K562 (cell line): ENCODE measurements at regions not wholly inside any gene's neighbourhood (a gene's known extent, or its start where the extent isn't known, plus 50 kb on each side); places are given as distances from the start of the nearest gene placed in this dataset.

ENCODE experiments used
- ATAC-seq: fragments of 200-7000 bp; cut with Tn5 transposase; 3 replicates; pipeline ENCODE4 v1.9.1; 2020; ENCODE audit warnings: moderate library complexity
- BruUV-seq: library from RNA; stranded (reverse); fragments of 400-500 nt; replicated peaks from 2 replicates; lab custom pipeline; 2021; lab: Mats Ljungman, UMichigan
- CTCF ChIA-PET: fragments of 300-600 bp; formaldehyde crosslinking; extraction: SDS; loops from one replicate; lab custom pipeline; 2021; ENCODE audit warnings: low intra/inter-chr PET ratio; lab: Yijun Ruan, JAX
- POLR2A ChIA-PET: fragments of 300-600, 350-650 bp; sonication (Branson Sonifier 250); formaldehyde crosslinking; extraction: SDS; loops from one replicate; lab custom pipeline; 2021; ENCODE audit warnings: antibody characterized with exemption, inconsistent platforms; lab: Yijun Ruan, JAX
- DNase-seq, 4 experiments: peaks; one replicate each; pipeline versions ENCODE4 v3.0.0 to v3.0.0-alpha.2; 2011 to 2018; ENCODE audit warnings: low spot score in 3 of 4, mixed read lengths in 3 of 4; ENCODE audit errors: extremely low read depth in 1 of 4
- FAIRE-seq: peaks from 2 replicates; lab custom pipeline; 2011; peaks lifted over from hg19 to GRCh38; lab: Jason Lieb, UNC
- H2AFZ ChIP-seq: 2 replicates; pipeline ENCODE4 v1.6.0; 2011; ENCODE audit warnings: low read depth, low read length, control low read depth, inconsistent platforms
- H3K27ac ChIP-seq: fragments of 200-600 bp; 3 replicates; pipeline ENCODE4 v1.8.0; 2011; ENCODE audit warnings: low read depth, mild to moderate bottlenecking, control low read depth, inconsistent platforms, low read length, moderate library complexity, mixed read lengths; ENCODE audit errors: extremely low read depth
- H3K27me3 ChIP-seq, 2 experiments: fragments of 300-600 bp in 1 of 2; 2 replicates in 1 of 2; 3 replicates in 1 of 2; pipeline versions ENCODE4 v1.6.0 to v1.8.0; 2011; ENCODE audit warnings: inconsistent platforms in 2 of 2, low read length in 2 of 2, mild to moderate bottlenecking in 1 of 2, mixed read lengths in 1 of 2, moderate library complexity in 1 of 2; ENCODE audit not compliant: control insufficient read depth in 2 of 2, insufficient read depth in 2 of 2
- H3K36me3 ChIP-seq: fragments of 300-600 bp; 3 replicates; pipeline ENCODE4 v1.8.0; 2011; ENCODE audit warnings: mild to moderate bottlenecking, low read length, inconsistent platforms; ENCODE audit not compliant: control insufficient read depth, insufficient read depth
- H3K4me1 ChIP-seq, 2 experiments: fragments of 200-600 bp in 1 of 2; replicated peaks in 1 of 2; 2 replicates in 1 of 2; 3 replicates in 1 of 2; pipeline versions ENCODE4 v1.5.1 to v1.8.0; 2011; ENCODE audit warnings: inconsistent platforms in 2 of 2, low read length in 2 of 2, mild to moderate bottlenecking in 1 of 2, mixed read lengths in 1 of 2, moderate library complexity in 1 of 2; ENCODE audit not compliant: control insufficient read depth in 2 of 2, insufficient read depth in 2 of 2
- H3K4me2 ChIP-seq: 2 replicates; pipeline ENCODE4 v1.6.1; 2011; ENCODE audit warnings: low read length, control low read depth, inconsistent platforms, mixed read lengths; ENCODE audit not compliant: insufficient read depth
- H3K4me3 ChIP-seq: fragments of 200-600 bp; sonication (generic), shearing (Covaris generic); 2 replicates; pipeline ENCODE4 v1.5.1; 2016; ENCODE audit warnings: control low read depth, inconsistent platforms
- H3K79me2 ChIP-seq: fragments of 200-600 bp; 3 replicates; pipeline ENCODE4 v1.8.0; 2011; ENCODE audit warnings: low read length, inconsistent platforms; ENCODE audit not compliant: control insufficient read depth, insufficient read depth
- H3K9ac ChIP-seq, 2 experiments: 2 replicates each; pipeline versions ENCODE4 v1.6.0 to v1.6.1; 2011; ENCODE audit warnings: low read depth in 2 of 2, low read length in 2 of 2, control low read depth in 1 of 2, inconsistent platforms in 1 of 2, mild to moderate bottlenecking in 1 of 2, mixed read lengths in 1 of 2; ENCODE audit not compliant: insufficient read depth in 1 of 2
- H3K9me1 ChIP-seq: one replicate; pipeline ENCODE4 v1.6.0; 2011; ENCODE audit warnings: inconsistent platforms, mild to moderate bottlenecking, low read length, moderate library complexity; ENCODE audit not compliant: control insufficient read depth, insufficient read depth
- H3K9me3 ChIP-seq: replicated peaks from 2 replicates; pipeline ENCODE4 v1.5.1; 2011; ENCODE audit warnings: low read depth, low read length, inconsistent platforms; ENCODE audit not compliant: control insufficient read depth, insufficient read depth
- H4K20me1 ChIP-seq: replicated peaks from 2 replicates; pipeline ENCODE4 v1.6.1; 2011; ENCODE audit warnings: low read length, inconsistent platforms, mixed read lengths; ENCODE audit not compliant: control insufficient read depth, insufficient read depth
- CEBPB ChIP-seq: fragments of 450-650 bp; IDR thresholded peaks from 2 replicates; pipeline ENCODE4 v1.6.1; 2016; ENCODE audit warnings: missing genetic modification characterization, missing compliant biosample characterization
- CEBPG ChIP-seq, 3 experiments: fragments of 200-800 bp in 1 of 3; sonication (Bioruptor generic) in 1 of 3; sonication (generic) in 1 of 3; formaldehyde crosslinking in 1 of 3; IDR thresholded peaks in 2 of 3; conservative IDR thresholded peaks in 1 of 3; 2 replicates each; pipeline versions ENCODE4 v1.6.1 to v1.8.0; 2016 to 2022; ENCODE audit warnings: missing compliant biosample characterization in 2 of 3, missing genetic modification characterization in 2 of 3, mild to moderate bottlenecking in 1 of 3, missing genetic modification reagents in 1 of 3
- HDAC3 ChIP-seq: fragments of 450-650 bp; IDR thresholded peaks from 2 replicates; pipeline ENCODE4 v1.6.1; 2018; ENCODE audit warnings: borderline replicate concordance, mild to moderate bottlenecking, moderate library complexity; ENCODE audit not compliant: partially characterized antibody
- NFE2L1 ChIP-seq: fragments of 450-650 bp; IDR thresholded peaks from 2 replicates; pipeline ENCODE4 v1.6.1; 2016; ENCODE audit warnings: missing genetic modification characterization, low read depth, mild to moderate bottlenecking, missing compliant biosample characterization, moderate library complexity, borderline replicate concordance
- SRSF3 ChIP-seq: fragments of 200-400 bp; formaldehyde crosslinking; IDR thresholded peaks from 2 replicates; pipeline ENCODE4 v1.6.1; 2016; ENCODE audit warnings: mild to moderate bottlenecking, low read length, moderate library complexity; ENCODE audit not compliant: insufficient read depth
- STAT5A ChIP-seq: IDR thresholded peaks from 2 replicates; pipeline ENCODE4 v1.6.1; 2012; ENCODE audit warnings: low read length, inconsistent platforms, borderline replicate concordance
- ZNF174 ChIP-seq: fragments of 250-450 bp; sonication (Bioruptor Pico); IDR thresholded peaks from 2 replicates; pipeline ENCODE4 v1.4.0; 2020; ENCODE audit warnings: mild to moderate bottlenecking
- ZNF263 ChIP-seq: sonication (generic); formaldehyde crosslinking; IDR thresholded peaks from 2 replicates; pipeline ENCODE4 v1.8.0; 2022; ENCODE audit warnings: mild to moderate bottlenecking, missing genetic modification reagents, borderline replicate concordance
- ZNF766 ChIP-seq: fragments of 200-800 bp; sonication (Bioruptor generic); conservative IDR thresholded peaks from 2 replicates; pipeline ENCODE4 v1.6.1; 2016; ENCODE audit warnings: missing genetic modification characterization, missing compliant biosample characterization
- WGBS: fragments of 100-300 bp; shearing (Covaris generic); methylation state at CpG from one replicate; pipeline ENCODE4 v1.1.6; 2016; ENCODE audit warnings: low coverage, mixed read lengths; ENCODE audit not compliant: insufficient coverage; ENCODE audit errors: missing lambda C conversion rate; 5-methylcytosine and 5-hydroxymethylcytosine counted together
- in situ Hi-C: fragments of 300-500 bp; cut with MboI; formaldehyde crosslinking; loops from 4 replicates; pipeline ENCODE4 v1.15.0; 2018; ENCODE audit warnings: inconsistent platforms, mixed read lengths
- intact Hi-C: fragments of 100-400 bp; cut with micrococcal nuclease; formaldehyde crosslinking; loops from 2 replicates; pipeline ENCODE4 v1.14.2; 2022

- Histone ChIP-seq H3K79me2 (no peaks in the 10 kb centered on the region), H3K9ac (no peak overlapping the region), H2AFZ (no peak overlapping the region), H3K27ac (no peak overlapping the region), H3K36me3 (no peaks in the 10 kb centered on the region), H3K27me3 (no peaks in the 10 kb centered on the region), H3K9me3 (no peaks in the 10 kb centered on the region), H4K20me1 (no peaks in the 10 kb centered on the region), H3K9me1 (no peaks in the 10 kb centered on the region), H3K4me3 (no peak overlapping the region), H3K4me2 (no peak overlapping the region), H3K4me1 (no peaks in the 10 kb centered on the region)
- in situ Hi-C loops = no loop called here
- BruUV-seq = no TSS peak
- intact Hi-C loops = no loop called here
- no peak for TF ChIP-seq SRSF3
- ATAC-seq (no peak), FAIRE-seq (no peak), DNase-seq (no peak)
- ChIA-PET CTCF (no interaction called here), POLR2A (no interaction called here)
Measured at GRCh38 chr11:38788561-38788960, 2190.5 kb upstream of the RAG2 start.

- Histone ChIP-seq H3K4me3 (no peak overlapping the region), H3K9ac (no peak overlapping the region), H3K9me1 (no peaks in the 10 kb centered on the region), H3K36me3 (no peaks in the 10 kb centered on the region), H4K20me1 (no peaks in the 10 kb centered on the region), H3K4me2 (no peak overlapping the region), H3K4me1 (no peaks in the 10 kb centered on the region), H3K27ac (no peak overlapping the region), H3K9me3 (no peaks in the 10 kb centered on the region), H2AFZ (no peak overlapping the region), H3K27me3 (no peaks in the 10 kb centered on the region), H3K79me2 (no peaks in the 10 kb centered on the region)
- FAIRE-seq = no peak
- no peak for ATAC-seq
- ChIA-PET CTCF (no interaction called here), POLR2A (no interaction called here)
- in situ Hi-C loops (no loop called here), intact Hi-C loops (no loop called here)
- no peak for TF ChIP-seq ZNF766 (CRISPR knock-in tag)
- TF ChIP-seq CEBPB (tag) = peak; percentile 65
- no peak for TF ChIP-seq ZNF263
- TF ChIP-seq ZNF174 (CRISPR knock-in tag) = no peak
- TF ChIP-seq STAT5A = no peak
- TF ChIP-seq NFE2L1 = no peak
- no peak for TF ChIP-seq HDAC3
- TF ChIP-seq CEBPG (CRISPR knock-in tag; IDR thresholded peaks at IDR 0.05) = no peak
- TF ChIP-seq CEBPG (tag; conservative IDR thresholded peaks at IDR 0.05 in 1 of 2, IDR thresholded peaks at IDR 0.05 in 1 of 2) = peak in 1 of 2 experiments; percentile 59; a peak in 2 of 4 replicates
- no TSS peak for BruUV-seq
- WGBS = 24% methylated on average over 2 of the region's 2 CpGs
- no peak for DNase-seq
Measured at GRCh38 chr11:38784164-38784563, 2186.1 kb upstream of the RAG2 start.
